Neural cell (in vitro differentiated cells): ENCODE measurements at regions not wholly inside any gene's neighbourhood (a gene's known extent, or its start where the extent isn't known, plus 50 kb on each side); places are given as distances from the start of the nearest gene placed in this dataset.

ENCODE experiments used
- TAF1 ChIP-seq: IDR thresholded peaks from 2 replicates; pipeline ENCODE4 v1.6.1; 2012; ENCODE audit warnings: low read depth
- TF ChIP-seq, protein P1 (sequence below): fragments of 450-650 bp; IDR thresholded peaks from 2 replicates; pipeline ENCODE4 v1.5.1; 2014; ENCODE audit warnings: antibody characterized with exemption, mild to moderate bottlenecking, moderate library complexity; ENCODE audit not compliant: poor library complexity, severe bottlenecking

DNA sequence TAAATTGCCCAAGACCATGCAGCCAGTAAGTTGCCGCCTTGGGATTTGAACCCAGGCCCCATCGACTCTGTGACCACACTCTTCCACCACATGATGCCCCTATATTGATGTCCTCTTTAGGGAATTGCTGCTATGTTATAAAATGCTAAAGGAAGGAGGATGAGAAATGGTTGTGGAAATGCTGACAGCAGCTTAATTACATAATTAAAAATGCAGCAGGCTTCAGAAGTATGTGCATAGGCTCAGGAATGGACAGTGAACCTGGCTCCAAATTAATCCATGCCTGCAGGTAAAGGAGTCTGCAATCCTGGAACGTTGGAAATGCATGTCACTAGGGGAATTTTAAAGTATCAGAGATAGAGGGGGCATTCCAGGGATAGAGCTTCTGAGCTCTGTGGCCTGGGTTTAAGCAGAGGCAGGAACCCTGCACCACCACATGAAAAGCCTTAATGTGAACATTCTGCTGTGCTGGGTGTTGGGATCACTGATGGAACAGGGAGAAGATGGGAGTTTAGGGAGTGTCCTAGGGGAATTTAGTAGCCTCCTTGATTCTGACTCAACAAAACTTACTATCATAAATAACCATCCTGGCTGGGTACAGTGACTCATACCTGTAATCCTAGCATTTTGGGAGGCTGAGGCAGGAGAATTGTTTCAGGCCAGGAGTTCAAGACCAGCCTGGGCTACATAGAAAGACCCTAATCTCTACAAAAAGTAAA, 76.1 kb upstream of the CCDC85A start:
- no peak for TF ChIP-seq TAF1
- TF ChIP-seq, protein P1, sequence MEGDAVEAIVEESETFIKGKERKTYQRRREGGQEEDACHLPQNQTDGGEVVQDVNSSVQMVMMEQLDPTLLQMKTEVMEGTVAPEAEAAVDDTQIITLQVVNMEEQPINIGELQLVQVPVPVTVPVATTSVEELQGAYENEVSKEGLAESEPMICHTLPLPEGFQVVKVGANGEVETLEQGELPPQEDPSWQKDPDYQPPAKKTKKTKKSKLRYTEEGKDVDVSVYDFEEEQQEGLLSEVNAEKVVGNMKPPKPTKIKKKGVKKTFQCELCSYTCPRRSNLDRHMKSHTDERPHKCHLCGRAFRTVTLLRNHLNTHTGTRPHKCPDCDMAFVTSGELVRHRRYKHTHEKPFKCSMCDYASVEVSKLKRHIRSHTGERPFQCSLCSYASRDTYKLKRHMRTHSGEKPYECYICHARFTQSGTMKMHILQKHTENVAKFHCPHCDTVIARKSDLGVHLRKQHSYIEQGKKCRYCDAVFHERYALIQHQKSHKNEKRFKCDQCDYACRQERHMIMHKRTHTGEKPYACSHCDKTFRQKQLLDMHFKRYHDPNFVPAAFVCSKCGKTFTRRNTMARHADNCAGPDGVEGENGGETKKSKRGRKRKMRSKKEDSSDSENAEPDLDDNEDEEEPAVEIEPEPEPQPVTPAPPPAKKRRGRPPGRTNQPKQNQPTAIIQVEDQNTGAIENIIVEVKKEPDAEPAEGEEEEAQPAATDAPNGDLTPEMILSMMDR = no peak
